ENCODE measurements at regions not wholly inside any gene's neighbourhood (a gene's known extent, or its start where the extent isn't known, plus 50 kb on each side); places are given as distances from the start of the nearest gene placed in this dataset.

GRCh38 chr7:119783799-119784198 is 489.2 kb upstream of the KCND2 start:
- TF ChIP-seq CTCF (IDR thresholded peaks at IDR 0.05; ENCODE audit: poor library complexity, severe bottlenecking) (no peak), MXI1 (conservative IDR thresholded peaks at IDR 0.05; ENCODE audit: poor library complexity, severe bottlenecking) (no peak), EZH2 (IDR thresholded peaks at IDR 0.05; ENCODE audit: borderline replicate concordance, insufficient read depth, low read length, poor library complexity, severe bottlenecking) (no peak), TAF1 (IDR thresholded peaks at IDR 0.05; ENCODE audit: low read depth) (no peak), RAD21 (conservative IDR thresholded peaks at IDR 0.05) (no peak), SMC3 (conservative IDR thresholded peaks at IDR 0.05; ENCODE audit: poor library complexity) (no peak), POLR2AphosphoS5 (IDR thresholded peaks at IDR 0.05) (no peak), EP300 (conservative IDR thresholded peaks at IDR 0.05; ENCODE audit: poor library complexity, severe bottlenecking) (no peak)

Measured in neural cell (in vitro differentiated cells).